SW 1271 (cell line): ENCODE measurements at regions not wholly inside any gene's neighbourhood (a gene's known extent, or its start where the extent isn't known, plus 50 kb on each side); places are given as distances from the start of the nearest gene placed in this dataset.
"Not testable (repeated sequence)": the region's sequence is repeated elsewhere in the genome, so short reads cannot be mapped to it uniquely, and the experiment has no call there.

Experiments
- DNase-seq, 2 experiments: peaks; one replicate each; lab custom pipeline; 2025; lab: John Stamatoyannopoulos, UW

GRCh38 chr20:12737900-12738299 is 270.9 kb upstream of the SPTLC3 start:
- no peak for DNase-seq

GRCh38 chr20:12740647-12741046 is 268.1 kb upstream of the SPTLC3 start:
- no peak for DNase-seq

- DNase-seq: no peak
Observed at GRCh38 chr20:12744037-12744436, 264.7 kb upstream of the SPTLC3 start.

GRCh38 chr20:12748359-12748994 is 260.3 kb upstream of the SPTLC3 start:
- no peak for DNase-seq

GRCh38 chr20:12750221-12750620 is 258.6 kb upstream of the SPTLC3 start:
- no peak for DNase-seq

- not testable (repeated sequence) for DNase-seq
Observed at GRCh38 chr20:12752900-12753693, 255.7 kb upstream of the SPTLC3 start.

GRCh38 chr20:12753742-12754141 is 255.0 kb upstream of the SPTLC3 start:
- not testable (repeated sequence) for DNase-seq

GRCh38 chr20:12759493-12759892 is 249.3 kb upstream of the SPTLC3 start:
- not testable (repeated sequence) for DNase-seq

GRCh38 chr20:12762725-12763124 is 246.0 kb upstream of the SPTLC3 start:
- DNase-seq: no peak

- no peak for DNase-seq
Observed at GRCh38 chr20:12763406-12763805, 245.4 kb upstream of the SPTLC3 start.

- DNase-seq: no peak
Observed at GRCh38 chr20:12764053-12764452, 244.7 kb upstream of the SPTLC3 start.

- no peak for DNase-seq
Observed at GRCh38 chr20:12764851-12765250, 243.9 kb upstream of the SPTLC3 start.

GRCh38 chr20:12773936-12774335 is 234.8 kb upstream of the SPTLC3 start:
- DNase-seq: no peak

- no peak for DNase-seq
Observed at GRCh38 chr20:12775041-12775440, 233.7 kb upstream of the SPTLC3 start.

GRCh38 chr20:12777016-12777415 is 231.8 kb upstream of the SPTLC3 start:
- no peak for DNase-seq

GRCh38 chr20:12786276-12786675 is 222.5 kb upstream of the SPTLC3 start:
- no peak for DNase-seq

- DNase-seq: no peak
Observed at GRCh38 chr20:12788632-12789299, 220.0 kb upstream of the SPTLC3 start.

GRCh38 chr20:12790859-12791258 is 217.9 kb upstream of the SPTLC3 start:
- DNase-seq: no peak

- no peak for DNase-seq
Observed at GRCh38 chr20:12798286-12798685, 210.5 kb upstream of the SPTLC3 start.

- no peak for DNase-seq
Observed at GRCh38 chr20:12808006-12808567, 200.7 kb upstream of the SPTLC3 start.

GRCh38 chr20:12815231-12815768 is 193.5 kb upstream of the SPTLC3 start:
- DNase-seq: no peak

- no peak for DNase-seq
Observed at GRCh38 chr20:12815778-12816408, 192.9 kb upstream of the SPTLC3 start.
